Lower leg skin (tissue), 4 donors: ENCODE measurements at regions not wholly inside any gene's neighbourhood (a gene's known extent, or its start where the extent isn't known, plus 50 kb on each side); places are given as distances from the start of the nearest gene placed in this dataset.

ENCODE experiments used
- DNase-seq, 2 donors: peaks; one replicate each; pipeline ENCODE4 v3.0.0-alpha.2; 2019; ENCODE audit warnings: low spot score in 2 of 2
- H3K4me3 ChIP-seq: fragments of 200-600 bp; sonication (generic); 2 replicates; pipeline ENCODE4 v1.5.1; 2017; ENCODE audit warnings: mild to moderate bottlenecking, low read depth; ENCODE audit not compliant: poor library complexity, severe bottlenecking
- POLR2A ChIP-seq, 2 donors: fragments of 450-650 bp; IDR thresholded peaks; one replicate each; pipeline ENCODE4 v1.6.1; 2016 to 2017; ENCODE audit warnings: antibody characterized with exemption in 2 of 2, mild to moderate bottlenecking in 1 of 2, moderate library complexity in 1 of 2
- WGBS, 2 donors: methylation state at CpG; one replicate each; pipeline ENCODE4 v1.1.5; 2018; 5-methylcytosine and 5-hydroxymethylcytosine counted together
- intact Hi-C: fragments of 100-400 bp; cut with DNase I; formaldehyde crosslinking; loops from one replicate; pipeline ENCODE4 v1.15.0; 2023; ENCODE audit warnings: low total_unique reads
- TF ChIP-seq, protein P1 (sequence below), 3 donors: fragments of 450-650 bp; IDR thresholded peaks; one replicate each; pipeline ENCODE4 v1.5.1; 2016; ENCODE audit warnings: antibody characterized with exemption in 3 of 3, mild to moderate bottlenecking in 3 of 3, moderate library complexity in 2 of 3

DNA sequence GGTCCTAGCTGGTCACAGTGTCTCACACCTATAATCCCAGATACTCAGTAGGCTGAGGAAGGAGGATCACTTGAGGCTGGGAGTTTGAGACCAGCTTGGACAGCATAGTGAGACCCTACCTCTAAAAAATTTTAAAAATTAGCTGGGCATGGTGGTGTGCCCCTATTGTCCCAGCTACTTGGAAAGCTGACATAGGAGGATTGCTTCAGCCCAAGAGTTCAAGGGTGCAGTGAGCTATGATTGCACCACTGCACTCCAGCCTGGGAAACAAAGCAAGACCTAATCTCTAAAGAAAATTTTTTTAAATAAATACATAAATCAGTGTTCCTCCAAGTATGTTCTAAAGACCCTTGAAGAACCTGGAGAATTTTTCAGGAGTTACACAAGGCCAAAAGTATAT, 50.6 kb upstream of the GNAO1 start:
- no peak for DNase-seq
- no peak overlapping the region for H3K4me3 ChIP-seq
- TF ChIP-seq, protein P1, sequence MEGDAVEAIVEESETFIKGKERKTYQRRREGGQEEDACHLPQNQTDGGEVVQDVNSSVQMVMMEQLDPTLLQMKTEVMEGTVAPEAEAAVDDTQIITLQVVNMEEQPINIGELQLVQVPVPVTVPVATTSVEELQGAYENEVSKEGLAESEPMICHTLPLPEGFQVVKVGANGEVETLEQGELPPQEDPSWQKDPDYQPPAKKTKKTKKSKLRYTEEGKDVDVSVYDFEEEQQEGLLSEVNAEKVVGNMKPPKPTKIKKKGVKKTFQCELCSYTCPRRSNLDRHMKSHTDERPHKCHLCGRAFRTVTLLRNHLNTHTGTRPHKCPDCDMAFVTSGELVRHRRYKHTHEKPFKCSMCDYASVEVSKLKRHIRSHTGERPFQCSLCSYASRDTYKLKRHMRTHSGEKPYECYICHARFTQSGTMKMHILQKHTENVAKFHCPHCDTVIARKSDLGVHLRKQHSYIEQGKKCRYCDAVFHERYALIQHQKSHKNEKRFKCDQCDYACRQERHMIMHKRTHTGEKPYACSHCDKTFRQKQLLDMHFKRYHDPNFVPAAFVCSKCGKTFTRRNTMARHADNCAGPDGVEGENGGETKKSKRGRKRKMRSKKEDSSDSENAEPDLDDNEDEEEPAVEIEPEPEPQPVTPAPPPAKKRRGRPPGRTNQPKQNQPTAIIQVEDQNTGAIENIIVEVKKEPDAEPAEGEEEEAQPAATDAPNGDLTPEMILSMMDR (IDR thresholded peaks at IDR 0.05), result no peak
- no peak for TF ChIP-seq POLR2A (IDR thresholded peaks at IDR 0.05)
- intact Hi-C loops, result no loop called here

- H3K4me3 ChIP-seq, result no peak overlapping the region
- intact Hi-C loops, result no loop called here
- DNase-seq, result no peak
- TF ChIP-seq POLR2A (IDR thresholded peaks at IDR 0.05), result no peak
- TF ChIP-seq, protein P1 (IDR thresholded peaks at IDR 0.05), result no peak
- WGBS, 2 donors, result 76 to 83% methylated on average over 5 of the region's 5 CpGs
These were observed 54.0 kb upstream of the GNAO1 start for GRCh38 chr16:56137269-56137668.

DNA sequence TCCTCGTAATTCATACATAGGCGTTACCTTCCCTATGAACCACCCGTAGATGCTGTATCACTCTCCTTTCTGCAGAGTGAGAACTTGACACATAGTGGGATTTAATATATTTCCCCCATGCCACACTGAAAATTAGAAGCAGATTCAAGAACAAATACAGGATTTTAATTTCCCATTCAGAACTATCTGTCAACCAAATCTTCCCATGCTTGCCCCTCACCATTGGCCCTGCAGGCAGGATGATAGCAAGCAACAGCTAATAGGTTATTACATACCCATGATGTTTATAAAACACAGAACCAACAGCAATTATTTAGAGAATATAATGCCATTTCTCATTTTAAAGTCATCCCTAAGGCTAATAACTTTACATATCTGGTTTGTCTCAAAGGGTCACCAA, 55.0 kb upstream of the GNAO1 start:
- TF ChIP-seq POLR2A (IDR thresholded peaks at IDR 0.05), result no peak
- TF ChIP-seq, protein P1 (IDR thresholded peaks at IDR 0.05), result no peak
- DNase-seq, result no peak
- intact Hi-C loops, result no loop called here
- WGBS, 2 donors, result 65 to 86% methylated on average over 3 of the region's 3 CpGs
- H3K4me3 ChIP-seq, result no peak overlapping the region

DNA sequence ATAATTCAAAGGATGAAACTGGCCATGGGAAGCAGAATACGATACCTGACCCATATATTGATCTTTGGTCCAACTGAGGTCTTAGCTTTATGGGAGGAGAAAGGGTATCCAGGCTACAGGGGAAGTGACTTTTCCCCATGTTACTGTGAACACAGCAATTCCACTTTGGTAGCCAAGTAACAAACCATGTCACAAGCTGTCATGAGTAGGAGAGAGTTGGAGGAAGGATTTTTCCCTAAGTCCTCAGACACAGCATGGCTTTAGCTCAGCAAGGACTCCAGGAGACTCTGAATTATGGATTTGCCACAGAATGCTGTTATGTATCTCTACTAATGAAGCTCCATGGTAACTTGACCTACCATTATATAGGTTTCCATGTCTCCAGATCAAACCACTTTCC, 56.5 kb upstream of the GNAO1 start:
- 37 to 68% methylated on average over 1 of the region's 1 CpG for WGBS, 2 donors
- no peak overlapping the region for H3K4me3 ChIP-seq
- TF ChIP-seq, protein P1 (IDR thresholded peaks at IDR 0.05), result no peak
- intact Hi-C loops, result no loop called here
- no peak for DNase-seq

- no peak for DNase-seq
- intact Hi-C loops, result no loop called here
- TF ChIP-seq, protein P1 (IDR thresholded peaks at IDR 0.05), result no peak
- no peak for TF ChIP-seq POLR2A (IDR thresholded peaks at IDR 0.05)
- WGBS, 2 donors, result 96 to 100% methylated on average over 1 of the region's 1 CpG
- H3K4me3 ChIP-seq, result no peak overlapping the region
These were observed 65.4 kb upstream of the GNAO1 start for GRCh38 chr16:56125922-56126321.

DNA sequence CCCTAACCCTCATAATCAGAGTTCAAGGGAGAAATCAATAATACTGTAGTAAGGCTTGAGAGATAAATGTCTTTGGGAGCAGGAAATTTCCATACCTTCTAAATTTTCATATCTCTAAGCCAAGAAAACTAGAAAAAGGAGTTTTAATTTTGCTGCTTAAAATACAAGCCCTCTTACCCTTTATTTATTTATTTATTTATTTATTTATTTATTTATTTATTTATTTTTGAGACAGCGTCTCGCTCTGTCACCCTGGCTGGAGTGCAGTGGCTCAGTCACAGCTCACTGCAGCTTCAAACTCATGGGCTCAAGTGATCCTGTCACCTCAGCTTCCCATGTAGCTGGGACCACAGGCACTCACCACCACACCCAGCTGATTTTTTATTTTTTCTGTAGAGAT, 69.0 kb upstream of the GNAO1 start:
- no peak overlapping the region for H3K4me3 ChIP-seq
- no peak for DNase-seq
- intact Hi-C loops, result no loop called here
- WGBS, 2 donors, result 96 to 100% methylated on average over 2 of the region's 2 CpGs
- TF ChIP-seq, protein P1 (IDR thresholded peaks at IDR 0.05), result no peak
- no peak for TF ChIP-seq POLR2A (IDR thresholded peaks at IDR 0.05)
